ENCODE measurements at regions not wholly inside any gene's neighbourhood (a gene's known extent, or its start where the extent isn't known, plus 50 kb on each side); places are given as distances from the start of the nearest gene placed in this dataset.
"Not testable (repeated sequence)": the region's sequence is repeated elsewhere in the genome, so short reads cannot be mapped to it uniquely, and the experiment has no call there.

DNA sequence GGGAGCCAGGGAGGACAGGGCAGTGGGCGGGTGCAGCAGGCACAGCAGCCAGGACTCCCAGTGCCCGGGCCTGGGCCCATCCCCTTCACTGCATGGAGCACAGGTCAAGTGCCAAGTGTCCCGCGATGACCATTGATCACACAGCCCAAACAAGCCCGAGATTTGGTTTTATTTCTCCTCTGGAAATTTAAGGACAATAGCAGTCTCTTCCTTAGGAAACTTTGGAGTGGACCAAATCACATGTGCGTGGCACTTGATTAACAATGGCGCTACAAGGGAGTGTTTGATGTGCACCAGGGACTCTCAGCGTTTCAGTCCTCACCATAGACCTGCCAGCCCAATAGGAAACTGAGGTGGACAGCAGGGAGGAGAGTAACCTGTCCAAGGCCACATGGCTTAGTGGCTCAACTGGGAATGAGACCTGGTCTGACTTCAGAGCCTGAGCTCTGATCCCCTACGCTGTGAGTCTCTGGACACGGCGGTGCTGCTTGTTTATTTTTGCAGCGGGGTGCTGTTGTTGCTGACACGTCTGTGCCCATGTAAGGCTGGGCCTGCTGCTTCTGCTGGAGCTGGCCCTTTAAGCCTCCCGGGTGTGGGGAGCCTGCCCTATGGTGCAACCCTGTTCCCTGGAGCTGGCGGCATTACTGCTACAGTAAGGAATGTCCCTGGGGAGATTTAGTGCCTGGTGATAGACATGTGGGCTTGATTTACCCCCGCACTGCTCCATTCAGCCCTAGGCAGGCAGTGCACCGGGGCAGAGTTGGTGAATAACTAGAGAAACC is 194.2 kb downstream of the INHBB start:
- no peak for DNase-seq

DNA sequence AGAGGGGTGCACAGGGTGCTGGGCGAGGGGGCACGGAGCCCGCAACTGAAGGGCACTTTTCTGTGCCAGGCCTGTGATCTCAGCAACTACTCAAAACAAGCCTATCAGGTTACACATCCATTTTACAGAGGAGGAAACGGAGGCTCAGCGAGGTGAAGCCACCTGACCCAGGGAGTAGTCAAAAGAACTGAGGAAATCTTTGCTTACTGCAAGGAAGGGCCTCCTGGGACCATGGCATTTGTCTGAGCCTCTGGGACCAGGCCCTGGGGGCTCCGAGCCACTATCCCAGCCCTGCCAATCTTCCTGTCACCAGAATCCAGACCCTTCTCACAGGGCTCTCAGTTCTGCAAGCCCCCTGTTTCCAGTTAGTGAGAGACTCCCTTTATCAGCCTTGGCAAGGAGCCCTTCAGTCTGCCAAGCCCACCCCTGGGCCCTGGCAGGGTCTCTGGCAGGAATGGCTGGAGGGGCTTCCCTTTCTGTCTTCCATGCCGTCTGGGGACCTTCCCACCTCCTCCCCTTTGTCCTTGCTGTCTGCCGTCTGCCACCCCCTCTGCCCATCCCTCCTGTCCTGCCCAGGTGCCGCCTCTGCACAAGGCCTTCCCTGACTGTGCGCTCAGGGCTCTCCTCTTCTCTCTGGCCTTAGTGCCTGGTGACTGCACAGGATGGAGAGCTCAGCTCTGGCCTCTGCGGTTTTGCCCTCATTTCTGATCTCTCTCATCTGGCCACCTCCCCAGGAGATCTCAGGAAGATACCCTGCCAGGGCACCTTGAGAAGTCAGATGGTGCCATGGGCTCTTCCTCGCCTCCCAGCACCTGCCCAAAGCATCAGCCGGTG is 194.7 kb upstream of the GLI2 start:
- no peak for DNase-seq

- DNase-seq = no peak
Measured at GRCh38 chr2:120541553-120541932, 194.1 kb upstream of the GLI2 start.

GRCh38 chr2:120541972-120542670 is 193.5 kb upstream of the GLI2 start:
- no peak for DNase-seq

- no peak for DNase-seq
Measured at GRCh38 chr2:120542911-120543527, 192.6 kb upstream of the GLI2 start.

DNA sequence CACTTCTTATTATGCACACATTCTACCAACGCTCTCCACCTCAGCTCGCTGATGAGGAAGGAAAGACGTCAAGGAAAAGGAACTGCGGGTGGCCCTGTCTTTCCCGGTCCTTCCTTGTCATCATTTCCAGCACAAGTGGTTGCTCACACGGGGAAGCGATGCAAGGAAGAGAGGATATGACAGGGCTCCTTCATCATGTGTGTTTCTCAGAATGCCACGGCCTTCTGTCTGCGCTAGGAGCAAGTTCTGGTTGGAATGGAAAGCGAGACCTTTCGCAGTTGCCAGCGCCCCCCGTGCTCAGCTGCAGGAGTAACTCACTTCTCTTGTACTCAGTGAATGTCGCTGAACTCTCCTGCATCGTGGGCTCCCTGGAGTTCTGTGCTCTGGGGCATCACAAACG is 191.8 kb upstream of the GLI2 start:
- DNase-seq = no peak

DNA sequence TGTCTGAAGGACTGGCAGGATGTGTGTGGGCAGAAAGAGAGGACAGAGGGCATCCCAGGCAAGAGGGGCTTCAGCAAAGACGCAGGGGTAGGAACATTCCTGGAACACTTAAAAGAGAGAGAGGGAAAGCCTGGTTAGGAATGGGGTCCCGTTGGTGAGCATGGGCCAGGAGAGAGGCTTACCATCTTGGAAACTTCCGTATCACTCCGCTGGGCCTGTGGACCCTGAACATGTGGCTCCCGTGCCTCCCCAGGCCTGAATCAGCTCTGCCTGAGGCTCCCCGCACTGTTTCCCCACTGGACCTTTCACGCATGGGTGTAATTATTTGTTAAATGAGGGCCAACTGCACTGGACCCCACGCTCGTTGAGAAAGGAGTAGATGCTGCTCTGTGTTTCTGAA is 191.1 kb upstream of the GLI2 start:
- DNase-seq = no peak

GRCh38 chr2:120545007-120545406 is 190.7 kb upstream of the GLI2 start:
- DNase-seq = not testable (repeated sequence)

GRCh38 chr2:120545521-120546047 is 190.1 kb upstream of the GLI2 start:
- DNase-seq = no peak

DNA sequence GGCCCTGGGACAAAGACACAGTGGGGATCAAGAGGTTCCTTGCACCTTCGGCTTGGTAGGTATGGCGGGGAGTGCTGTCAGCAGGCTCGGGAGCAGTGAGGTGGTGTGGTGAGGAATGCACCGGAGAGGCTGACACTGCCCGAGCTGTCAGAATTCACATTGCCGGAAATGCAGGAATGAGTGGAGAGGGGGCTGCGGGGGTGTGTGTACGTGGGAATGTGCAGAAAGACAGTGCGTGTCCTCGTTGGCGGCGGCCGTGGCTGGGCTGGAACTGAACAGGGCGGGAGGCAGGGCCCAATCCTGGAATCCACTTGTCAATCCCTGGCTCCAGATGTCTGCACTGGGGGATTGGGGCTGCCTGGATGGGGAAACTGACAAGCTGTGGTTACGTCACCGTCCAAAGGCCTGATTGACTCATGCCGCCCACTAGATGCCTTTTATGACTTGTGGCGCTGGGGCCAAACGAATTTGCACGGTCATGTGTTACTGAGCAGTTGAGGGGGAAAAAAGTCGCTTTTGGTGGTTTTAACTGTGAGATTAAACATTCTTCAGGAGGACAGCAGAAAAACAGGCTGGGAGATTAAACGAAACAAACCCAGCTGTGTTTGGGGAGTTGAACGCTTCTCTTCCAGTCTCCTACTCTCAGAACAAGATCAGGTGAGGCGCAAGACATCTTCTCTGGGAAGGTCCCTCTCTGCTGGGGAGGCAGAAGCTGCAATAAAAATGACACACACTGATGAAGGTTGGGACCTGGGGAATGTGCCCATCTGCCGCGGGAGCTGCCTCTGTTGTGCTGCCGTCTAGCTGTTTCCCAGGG is 189.4 kb upstream of the GLI2 start:
- no peak for DNase-seq

DNA sequence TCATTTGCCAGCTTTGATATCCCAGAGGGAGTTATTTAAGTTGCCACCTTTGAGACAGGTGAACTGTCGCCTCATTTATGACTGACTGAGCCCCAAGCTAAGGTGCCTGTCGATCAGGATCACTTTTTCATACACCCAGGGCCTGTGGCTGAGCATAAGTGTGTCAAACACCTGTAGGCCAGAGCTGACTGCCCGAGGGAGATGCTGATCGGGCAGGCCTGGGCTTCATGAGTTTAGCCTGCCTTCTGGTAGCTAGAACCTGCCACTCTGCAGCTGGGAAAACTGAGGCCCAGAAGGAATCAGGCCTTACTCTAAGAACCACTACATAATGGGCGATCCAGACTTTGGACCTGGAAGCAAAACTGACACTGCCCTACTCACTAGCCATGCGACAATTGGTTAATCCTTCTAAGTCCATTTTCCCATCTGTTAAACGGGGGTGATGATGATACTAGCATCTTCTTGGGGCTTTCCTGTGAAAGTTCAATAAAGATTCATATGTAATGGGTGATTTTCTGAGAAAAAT is 188.7 kb upstream of the GLI2 start:
- DNase-seq = no peak

DNA sequence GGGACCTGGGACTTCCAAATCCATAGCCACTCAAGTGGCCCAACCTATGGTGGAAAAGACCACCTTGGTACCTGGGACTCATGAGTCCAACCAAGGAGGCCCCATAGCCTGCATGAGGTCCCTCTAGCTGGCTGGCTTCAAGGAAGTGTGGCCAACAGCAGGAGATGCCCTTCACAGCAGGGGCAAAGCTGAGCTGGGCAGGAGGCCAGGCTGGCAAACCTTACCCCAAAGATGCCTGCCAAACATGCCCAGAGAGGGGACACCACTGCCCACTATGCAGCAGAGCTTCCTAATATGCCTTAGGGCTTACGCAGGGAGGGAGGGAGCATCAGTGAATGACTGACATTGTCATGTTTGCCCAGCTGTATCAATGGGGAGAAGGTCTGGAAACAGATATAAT is 188.0 kb upstream of the GLI2 start:
- DNase-seq = no peak

DNA sequence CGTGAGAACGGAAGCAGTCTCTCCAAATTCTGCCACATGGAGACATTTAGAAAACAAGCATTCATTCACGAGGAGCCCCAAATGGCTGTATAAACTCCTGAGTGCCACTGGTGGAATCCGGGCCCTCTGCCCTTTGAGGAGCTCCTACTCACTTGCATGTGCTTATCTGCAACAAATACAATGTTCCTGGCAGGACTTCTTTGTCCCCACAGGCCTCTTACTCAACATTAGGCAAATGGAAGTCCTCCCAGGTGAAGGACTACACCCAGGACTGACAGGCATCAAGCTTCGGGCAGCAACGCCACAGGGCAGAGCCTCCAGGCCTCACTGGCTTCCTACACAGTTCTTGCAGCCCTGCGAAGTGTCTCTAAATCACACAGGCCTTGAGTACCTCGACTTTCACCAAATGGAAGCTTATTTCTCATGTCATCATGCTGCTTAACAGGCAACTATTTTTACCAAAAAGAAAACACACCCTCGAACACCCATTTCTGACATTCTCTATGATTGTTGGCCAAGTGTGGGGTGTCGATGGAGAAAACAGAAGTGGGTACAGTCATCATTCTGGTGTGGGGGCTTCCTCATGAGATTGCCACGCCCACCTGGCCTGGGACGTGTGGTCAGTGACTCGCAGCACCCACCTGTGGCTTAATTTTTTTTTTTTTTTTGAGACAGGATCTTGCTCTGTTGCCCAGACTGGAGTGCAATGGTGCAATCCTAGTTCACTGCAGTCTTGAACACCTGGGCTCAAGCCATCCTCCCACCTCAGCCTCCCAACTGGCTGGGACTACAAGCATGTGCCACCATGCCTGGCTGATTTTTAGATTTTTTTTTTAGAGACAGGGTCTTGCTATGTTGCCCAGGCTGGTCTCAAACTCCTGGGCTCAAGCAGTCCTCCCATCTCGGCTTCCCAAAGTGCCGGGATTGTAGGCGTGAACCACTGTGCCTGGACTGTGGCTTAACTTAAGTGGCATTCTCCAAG is 186.8 kb upstream of the GLI2 start:
- DNase-seq = no peak

- DNase-seq = no peak
Measured at GRCh38 chr2:120549841-120550240, 185.8 kb upstream of the GLI2 start.

GRCh38 chr2:120550282-120550681 is 185.4 kb upstream of the GLI2 start:
- no peak for DNase-seq

DNA sequence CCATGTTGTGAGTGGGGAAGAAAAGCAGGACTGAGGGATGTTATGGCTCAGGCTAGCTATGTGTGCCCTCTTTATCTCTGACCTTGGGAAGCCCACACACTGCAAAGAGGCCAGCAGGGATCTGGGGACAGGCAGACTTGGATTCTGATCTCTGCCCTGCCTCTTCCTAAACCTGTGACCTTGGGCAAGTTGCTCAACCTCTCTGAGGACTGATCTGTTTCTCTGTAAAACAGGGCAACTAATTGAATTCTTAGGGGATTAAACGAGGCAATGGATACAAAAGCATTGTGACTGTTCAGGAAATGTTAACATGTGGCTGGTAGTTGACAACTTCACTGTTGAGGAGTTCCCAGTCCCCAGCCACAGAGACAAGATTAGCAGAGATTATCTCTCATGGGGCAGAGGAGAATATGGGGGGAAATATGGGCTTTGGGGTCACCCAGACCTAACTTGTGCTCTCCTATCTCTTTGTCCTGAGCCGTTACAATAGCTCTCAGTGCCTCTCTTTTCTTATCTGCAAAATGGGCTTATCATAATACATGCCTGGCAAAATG is 184.7 kb upstream of the GLI2 start:
- no peak for DNase-seq

DNA sequence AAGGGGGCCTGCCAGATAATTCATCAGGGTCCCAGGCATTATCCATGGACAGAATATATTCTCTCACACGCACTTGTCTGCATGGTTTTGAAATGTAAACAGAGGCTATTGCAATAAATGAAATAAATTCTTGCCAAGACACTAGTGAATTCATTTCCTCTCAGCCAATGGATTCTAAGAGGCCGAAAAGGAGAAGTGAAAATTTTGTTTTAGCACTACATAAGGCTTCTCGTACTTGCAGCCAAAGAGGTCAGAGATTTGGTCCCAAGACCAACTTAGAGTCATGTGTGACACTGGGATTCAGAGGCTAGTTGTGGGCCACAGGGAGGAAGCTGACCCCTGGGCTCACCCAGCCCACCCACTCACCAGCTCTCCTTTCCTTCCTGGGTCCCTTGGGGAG is 184.1 kb upstream of the GLI2 start:
- DNase-seq = no peak

- DNase-seq = no peak
Measured at GRCh38 chr2:120552079-120552478, 183.6 kb upstream of the GLI2 start.

DNA sequence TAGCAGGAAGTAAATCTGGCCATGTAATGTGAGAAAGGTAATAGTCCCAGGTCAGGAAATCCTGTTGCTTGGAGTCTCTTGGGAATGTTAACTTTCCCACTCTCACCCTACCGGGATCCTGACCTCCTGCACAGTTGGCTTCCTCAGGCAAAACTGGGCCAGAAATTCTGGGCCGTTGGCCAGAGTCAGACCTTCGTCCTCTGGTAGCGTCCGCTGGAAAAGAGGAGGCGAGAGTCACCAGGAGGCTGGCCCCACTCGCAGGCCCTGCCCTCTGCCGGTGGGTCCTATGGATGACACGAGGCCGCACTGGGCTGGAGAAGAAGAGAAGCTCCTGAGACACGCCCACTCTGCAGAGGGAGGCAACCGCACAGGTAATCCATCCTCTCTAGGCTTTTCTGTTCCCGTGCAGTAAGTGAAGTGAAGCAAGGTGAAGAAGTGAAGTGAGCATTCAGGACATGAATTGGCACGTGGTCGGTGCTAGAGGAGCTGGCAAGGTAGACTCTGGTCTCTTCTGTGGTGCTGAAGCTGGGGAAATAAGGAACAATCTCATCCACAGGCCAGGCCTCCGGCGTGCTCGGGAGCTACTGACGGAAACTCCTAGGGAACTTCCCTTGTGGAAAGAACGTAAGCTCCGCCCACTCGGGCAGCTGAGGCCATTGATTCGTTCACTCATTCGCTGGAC is 182.7 kb upstream of the GLI2 start:
- DNase-seq = no peak

- DNase-seq = no peak
Measured at GRCh38 chr2:120554625-120555032, 181.0 kb upstream of the GLI2 start.

Data from activated T-cell treated with anti-CD3 and anti-CD28 coated beads for 4 hours (primary cell).